ENCODE measurements at regions not wholly inside any gene's neighbourhood (a gene's known extent, or its start where the extent isn't known, plus 50 kb on each side); places are given as distances from the start of the nearest gene placed in this dataset.

- TF ChIP-seq POLR2AphosphoS5 (IDR thresholded peaks at IDR 0.05; ENCODE audit: low read depth, low read length) (no peak), POLR2A (IDR thresholded peaks at IDR 0.05; ENCODE audit: low read depth, low read length) (no peak), TAF1 (IDR thresholded peaks at IDR 0.05; ENCODE audit: borderline replicate concordance, low read depth, low read length) (no peak)
These were observed 502.0 kb upstream of the RAG2 start for GRCh38 chr11:37100008-37100407.
